GM06990 (cell line): ENCODE measurements at regions not wholly inside any gene's neighbourhood (a gene's known extent, or its start where the extent isn't known, plus 50 kb on each side); places are given as distances from the start of the nearest gene placed in this dataset.

Experiments used
- DNase-seq: peaks from one replicate; pipeline ENCODE4 v3.0.0-alpha.2; 2011; ENCODE audit not compliant: insufficient read length; ENCODE audit errors: extremely low read depth
- H3K27me3 ChIP-seq: replicated peaks from 2 replicates; pipeline ENCODE4 v1.6.0; 2011; ENCODE audit warnings: low read length; ENCODE audit not compliant: control insufficient read depth, insufficient read depth
- H3K36me3 ChIP-seq: 2 replicates; pipeline ENCODE4 v1.5.1; 2011; ENCODE audit warnings: low read length; ENCODE audit not compliant: control insufficient read depth, insufficient read depth
- H3K4me3 ChIP-seq: replicated peaks from 2 replicates; pipeline ENCODE4 v1.5.1; 2011; ENCODE audit warnings: low read depth, mild to moderate bottlenecking, control low read depth, low read length
- CTCF ChIP-seq: IDR thresholded peaks from 2 replicates; pipeline ENCODE4 v1.5.1; 2011; ENCODE audit warnings: low read length, control low read depth, mild to moderate bottlenecking, inconsistent platforms; ENCODE audit not compliant: insufficient read depth, poor library complexity, severe bottlenecking

GRCh38 chr16:31695667-31696066 lies 168.0 kb downstream of the AHSP start:
- no peak overlapping the region for H3K4me3 ChIP-seq
- no peaks in the 10 kb centered on the region for H3K27me3 ChIP-seq
- TF ChIP-seq CTCF, result no peak
- H3K36me3 ChIP-seq, result no peaks in the 10 kb centered on the region
- no peak for DNase-seq

DNA sequence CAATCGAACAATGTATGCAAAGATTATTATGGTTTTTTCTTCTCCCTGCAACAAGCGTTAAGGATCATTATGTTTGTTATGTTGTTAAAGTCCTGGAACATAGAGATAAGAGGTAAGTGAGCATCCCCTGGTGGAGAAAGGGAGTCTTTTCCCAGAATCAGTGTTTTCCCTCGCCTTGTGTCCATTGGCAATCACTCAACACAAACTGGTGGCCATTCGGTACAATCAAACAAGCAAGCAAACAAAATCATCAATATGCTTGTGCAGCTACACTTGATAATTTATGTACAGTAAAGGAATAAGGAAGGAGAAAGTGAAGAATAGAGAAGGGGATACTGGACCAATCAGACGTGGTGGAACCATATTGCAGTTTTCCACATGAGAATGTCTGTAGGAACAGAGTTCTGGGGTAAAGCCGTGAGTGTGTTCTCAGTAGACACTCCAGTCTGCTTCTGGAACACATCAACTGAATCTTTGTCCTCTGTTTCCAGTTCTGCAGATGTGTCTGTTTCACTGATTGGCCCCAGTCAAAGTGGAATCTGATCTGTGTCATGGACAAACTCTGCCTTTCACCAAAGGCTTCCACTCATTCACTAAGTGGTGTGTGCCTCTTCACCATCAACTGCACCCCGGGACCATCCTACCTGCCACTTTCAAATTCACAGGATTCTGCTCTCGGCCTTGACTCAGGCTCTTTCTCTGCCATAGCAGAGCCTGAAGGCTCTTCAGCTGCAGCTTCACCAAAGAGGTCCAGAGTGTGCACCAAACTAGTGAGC lies 169.5 kb downstream of the AHSP start:
- no peaks in the 10 kb centered on the region for H3K27me3 ChIP-seq
- no peak for DNase-seq
- H3K36me3 ChIP-seq, result no peaks in the 10 kb centered on the region; the same call in 1 of the 2 replicates
- H3K4me3 ChIP-seq, result no peak overlapping the region
- peak; percentile 55 for TF ChIP-seq CTCF

GRCh38 chr16:31697744-31698125 lies 170.0 kb downstream of the AHSP start:
- H3K27me3 ChIP-seq, result no peaks in the 10 kb centered on the region
- no peak for DNase-seq
- no peak overlapping the region for H3K4me3 ChIP-seq
- H3K36me3 ChIP-seq, result peaks cover 3% of the 10 kb centered on the region
- TF ChIP-seq CTCF, result no peak

DNA sequence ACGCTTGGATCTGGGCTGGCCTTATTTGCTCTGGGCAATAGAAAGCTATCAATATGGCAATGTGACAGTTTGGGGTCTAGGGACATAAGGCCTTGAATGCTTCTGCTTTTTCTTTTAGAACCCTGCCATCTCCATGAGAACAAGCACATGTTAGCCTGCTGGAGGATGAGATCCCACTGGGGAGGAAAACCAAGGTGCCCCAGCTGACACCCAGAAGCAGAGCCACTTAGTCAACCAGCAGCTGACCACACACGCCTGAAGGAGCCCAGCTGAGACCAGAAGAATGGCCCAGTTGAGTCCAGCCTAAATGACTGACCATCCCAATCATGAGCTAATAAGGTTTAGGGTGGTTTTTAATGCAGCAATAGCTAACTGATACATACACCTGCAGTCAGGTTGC lies 171.2 kb downstream of the AHSP start:
- Histone ChIP-seq H3K27me3 (no peaks in the 10 kb centered on the region), H3K36me3 (peaks cover 14% of the 10 kb centered on the region), H3K4me3 (no peak overlapping the region)
- no peak for TF ChIP-seq CTCF
- no peak for DNase-seq

GRCh38 chr16:31699601-31700000 lies 171.9 kb downstream of the AHSP start:
- Histone ChIP-seq H3K4me3 (no peak overlapping the region), H3K36me3 (peaks cover 20% of the 10 kb centered on the region), H3K27me3 (no peaks in the 10 kb centered on the region)
- no peak for DNase-seq
- TF ChIP-seq CTCF, result no peak

DNA sequence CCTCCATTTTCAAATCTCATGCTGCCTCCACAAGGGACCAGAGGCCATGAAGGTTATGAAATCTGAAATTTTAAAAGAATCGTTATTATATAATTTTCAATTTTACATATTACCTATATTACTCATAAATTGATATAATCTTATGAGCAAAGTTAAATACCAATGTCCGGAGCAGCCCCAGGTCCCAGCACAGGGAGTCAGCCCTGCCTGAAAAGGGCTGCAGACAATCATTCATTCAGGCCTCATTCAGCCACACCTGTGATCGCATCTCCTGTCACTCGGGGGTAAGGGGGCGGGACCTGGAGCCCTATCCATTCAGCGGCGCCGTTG lies 172.5 kb downstream of the AHSP start:
- Histone ChIP-seq H3K36me3 (peaks cover 22% of the 10 kb centered on the region), H3K4me3 (peak overlapping the region; percentile 98), H3K27me3 (no peaks in the 10 kb centered on the region)
- no peak for DNase-seq
- TF ChIP-seq CTCF, result no peak
